ENCODE measurements at regions not wholly inside any gene's neighbourhood (a gene's known extent, or its start where the extent isn't known, plus 50 kb on each side); places are given as distances from the start of the nearest gene placed in this dataset.

DNA sequence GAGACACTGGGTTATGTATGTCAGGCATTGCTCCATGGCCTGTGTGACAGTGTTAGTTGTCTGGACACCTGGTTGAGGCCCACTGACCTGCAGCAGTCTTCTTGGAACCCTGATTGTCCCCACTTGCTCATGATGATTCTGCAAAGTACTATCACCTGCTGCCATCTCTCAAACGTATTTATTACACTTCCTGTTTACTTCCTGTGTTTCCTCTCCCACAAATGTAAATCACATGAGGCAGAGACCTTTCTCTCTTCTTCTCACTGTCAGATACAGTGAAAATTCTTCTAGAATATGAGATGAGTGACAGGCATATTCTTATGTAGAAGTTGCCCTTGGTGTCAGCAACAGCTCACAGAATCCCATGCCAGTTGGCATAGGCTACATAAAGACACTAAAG lies 186.9 kb upstream of the CNTN1 start:
- TF ChIP-seq, protein P1, sequence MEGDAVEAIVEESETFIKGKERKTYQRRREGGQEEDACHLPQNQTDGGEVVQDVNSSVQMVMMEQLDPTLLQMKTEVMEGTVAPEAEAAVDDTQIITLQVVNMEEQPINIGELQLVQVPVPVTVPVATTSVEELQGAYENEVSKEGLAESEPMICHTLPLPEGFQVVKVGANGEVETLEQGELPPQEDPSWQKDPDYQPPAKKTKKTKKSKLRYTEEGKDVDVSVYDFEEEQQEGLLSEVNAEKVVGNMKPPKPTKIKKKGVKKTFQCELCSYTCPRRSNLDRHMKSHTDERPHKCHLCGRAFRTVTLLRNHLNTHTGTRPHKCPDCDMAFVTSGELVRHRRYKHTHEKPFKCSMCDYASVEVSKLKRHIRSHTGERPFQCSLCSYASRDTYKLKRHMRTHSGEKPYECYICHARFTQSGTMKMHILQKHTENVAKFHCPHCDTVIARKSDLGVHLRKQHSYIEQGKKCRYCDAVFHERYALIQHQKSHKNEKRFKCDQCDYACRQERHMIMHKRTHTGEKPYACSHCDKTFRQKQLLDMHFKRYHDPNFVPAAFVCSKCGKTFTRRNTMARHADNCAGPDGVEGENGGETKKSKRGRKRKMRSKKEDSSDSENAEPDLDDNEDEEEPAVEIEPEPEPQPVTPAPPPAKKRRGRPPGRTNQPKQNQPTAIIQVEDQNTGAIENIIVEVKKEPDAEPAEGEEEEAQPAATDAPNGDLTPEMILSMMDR (conservative IDR thresholded peaks at IDR 0.05; ENCODE audit: low read length), result no peak
- TF ChIP-seq EZH2phosphoT487 (IDR thresholded peaks at IDR 0.05; ENCODE audit: borderline replicate concordance), result no peak
